ENCODE measurements at regions not wholly inside any gene's neighbourhood (a gene's known extent, or its start where the extent isn't known, plus 50 kb on each side); places are given as distances from the start of the nearest gene placed in this dataset.

GRCh38 chr18:40863801-40864200 lies 1091.2 kb upstream of the PIK3C3 start:
- no peak for DNase-seq

DNA sequence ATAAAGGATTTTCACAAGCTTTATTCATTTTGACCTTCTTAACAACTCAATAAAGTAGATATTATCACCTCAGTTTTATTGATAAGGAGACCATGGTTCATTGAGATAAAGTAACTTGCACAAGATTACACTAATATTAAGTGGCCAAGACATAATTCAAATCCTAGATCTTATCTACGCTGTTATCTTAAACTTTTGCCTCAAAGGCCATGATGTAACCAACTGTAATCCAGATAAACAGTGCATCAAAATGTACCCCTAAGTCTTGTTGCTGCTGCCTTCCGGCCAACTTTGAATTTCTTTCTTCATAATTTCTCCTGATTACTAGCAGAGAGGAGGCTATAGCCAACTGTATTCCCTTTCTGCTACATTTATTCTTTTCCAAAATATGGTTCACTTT lies 1094.8 kb upstream of the PIK3C3 start:
- DNase-seq, result no peak

DNA sequence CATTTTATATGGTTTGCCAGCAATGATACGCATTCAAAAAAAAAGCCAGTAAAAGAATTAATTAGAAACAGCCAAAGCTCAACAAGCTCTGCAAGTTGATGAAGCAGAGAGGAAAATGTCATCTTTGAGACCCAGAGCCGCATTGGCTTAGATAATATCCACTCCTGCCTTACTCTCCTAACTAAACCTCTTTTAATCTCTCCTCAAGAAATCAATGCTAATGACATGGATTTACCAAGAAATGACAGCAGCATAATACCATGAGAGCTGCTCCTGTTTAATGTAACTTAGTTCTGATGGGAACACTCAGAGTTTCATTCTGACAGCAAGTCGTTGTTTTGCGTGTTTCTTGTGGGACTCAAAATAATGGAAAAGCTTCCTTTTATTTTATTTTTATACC lies 1099.4 kb upstream of the PIK3C3 start:
- no peak for DNase-seq

GRCh38 chr18:40852406-40852805 lies 1102.6 kb upstream of the PIK3C3 start:
- no peak for DNase-seq

GRCh38 chr18:40851014-40851429 lies 1104.0 kb upstream of the PIK3C3 start:
- peak; percentile 28 for DNase-seq

DNA sequence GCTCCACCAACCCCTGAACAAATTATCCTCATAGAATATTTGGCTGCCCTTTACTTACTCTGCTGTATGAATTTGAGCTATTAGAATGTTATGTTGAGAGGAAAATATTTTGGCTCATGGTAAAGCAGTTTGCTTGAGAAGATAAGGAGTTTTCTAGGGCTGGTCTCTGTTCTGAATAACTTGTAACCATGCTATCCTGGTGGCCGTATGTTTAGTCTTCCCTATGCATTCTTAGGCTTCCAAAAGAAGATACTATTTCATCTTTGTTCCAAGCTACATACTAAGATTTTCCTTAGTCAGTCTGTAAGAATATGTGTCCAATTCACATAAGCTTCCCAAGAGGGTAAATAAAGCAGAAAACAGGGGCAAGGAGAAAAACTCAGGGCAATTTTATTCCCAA lies 1105.1 kb upstream of the PIK3C3 start:
- DNase-seq, result no peak

GRCh38 chr18:40841467-40841866 lies 1113.6 kb upstream of the PIK3C3 start:
- no peak for DNase-seq

DNA sequence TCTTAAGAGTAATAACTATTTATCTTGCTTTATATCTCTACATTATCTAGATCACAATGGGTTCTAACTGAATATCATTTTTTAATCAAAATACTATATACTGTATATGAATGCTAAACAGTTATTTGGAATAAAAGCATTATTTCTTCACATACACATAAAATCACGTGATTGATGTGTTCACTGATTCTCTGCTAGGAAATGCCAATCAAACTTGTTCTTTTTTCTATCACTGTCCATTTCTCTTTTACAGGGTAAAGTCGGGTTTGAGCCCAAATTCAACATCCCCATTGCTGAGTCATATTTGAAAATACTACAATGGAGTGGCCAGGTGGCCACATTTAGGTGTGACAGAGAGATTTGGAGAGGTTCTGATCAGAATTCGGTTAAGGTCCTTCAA lies 1114.0 kb upstream of the PIK3C3 start:
- DNase-seq, result no peak

DNA sequence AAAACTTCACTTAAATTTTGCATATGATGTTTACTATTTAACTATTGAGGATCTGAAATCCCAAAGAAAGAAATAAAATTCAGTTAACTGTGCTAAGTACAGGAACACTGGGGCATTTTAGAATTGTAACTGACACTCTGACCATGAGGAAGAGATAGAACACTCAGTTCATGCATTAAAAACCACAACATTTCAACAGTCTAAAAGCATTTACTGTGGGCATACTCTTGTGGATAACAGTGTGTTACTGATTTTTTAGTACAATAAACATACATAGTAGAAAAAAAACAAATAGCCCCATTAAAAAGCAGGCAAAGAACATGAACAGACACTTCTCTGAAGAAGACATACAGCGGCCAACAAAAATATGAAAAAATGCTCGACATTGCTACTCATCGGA lies 1122.7 kb upstream of the PIK3C3 start:
- no peak for DNase-seq

GRCh38 chr18:40824291-40824690 lies 1130.7 kb upstream of the PIK3C3 start:
- no peak for DNase-seq

DNA sequence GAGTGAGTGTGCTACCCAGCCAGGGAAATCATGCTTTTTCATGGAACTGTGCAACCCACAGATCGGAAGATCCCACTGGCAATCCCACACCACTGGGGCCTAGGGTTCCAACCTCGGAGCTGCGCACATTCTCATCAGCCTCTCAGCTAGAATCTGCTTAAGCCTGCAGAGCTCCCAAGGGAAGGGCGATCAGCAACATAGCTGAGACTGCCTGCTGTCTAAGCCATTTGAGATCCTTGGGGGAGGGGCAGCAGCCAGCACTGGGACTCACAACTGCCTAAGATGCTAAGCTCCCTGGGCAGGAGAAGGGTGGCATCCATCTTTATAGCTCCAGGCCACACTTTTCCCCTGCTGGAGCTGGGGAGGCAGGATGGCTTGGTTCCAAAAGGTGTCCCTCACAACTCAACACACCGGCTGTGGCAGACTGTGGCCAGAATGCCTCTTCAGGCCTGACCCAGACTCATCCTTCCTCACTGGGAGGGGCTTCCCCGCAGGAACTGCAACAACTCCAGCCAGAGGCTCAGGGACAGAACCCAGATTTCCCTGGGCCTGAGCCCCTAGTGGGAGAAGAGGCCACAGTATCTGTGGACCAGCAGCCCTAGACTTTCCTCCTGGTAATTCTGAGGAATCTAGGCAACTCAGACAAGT lies 1133.3 kb upstream of the PIK3C3 start:
- no peak for DNase-seq

GRCh38 chr18:40812981-40813515 lies 1142.0 kb upstream of the PIK3C3 start:
- DNase-seq, result no peak

DNA sequence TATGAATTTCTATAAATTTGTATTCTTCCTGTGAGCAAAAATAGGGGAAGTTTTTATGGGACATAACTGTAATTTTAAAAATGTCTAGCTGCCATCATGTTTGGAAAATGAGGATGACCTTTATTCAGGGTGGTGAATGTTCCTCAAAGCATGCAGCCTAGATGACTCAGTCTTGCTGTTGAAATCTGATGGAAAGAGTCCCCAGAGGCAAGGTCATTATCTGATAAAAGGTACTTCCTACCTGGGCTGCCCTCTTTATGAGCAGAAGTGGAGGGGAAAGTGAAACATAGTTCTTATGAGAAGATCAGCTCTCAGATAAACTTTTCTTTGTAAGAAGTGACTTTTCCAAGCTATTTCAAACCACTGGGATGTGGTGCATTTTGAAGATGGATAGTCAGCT lies 1144.7 kb upstream of the PIK3C3 start:
- no peak for DNase-seq

DNA sequence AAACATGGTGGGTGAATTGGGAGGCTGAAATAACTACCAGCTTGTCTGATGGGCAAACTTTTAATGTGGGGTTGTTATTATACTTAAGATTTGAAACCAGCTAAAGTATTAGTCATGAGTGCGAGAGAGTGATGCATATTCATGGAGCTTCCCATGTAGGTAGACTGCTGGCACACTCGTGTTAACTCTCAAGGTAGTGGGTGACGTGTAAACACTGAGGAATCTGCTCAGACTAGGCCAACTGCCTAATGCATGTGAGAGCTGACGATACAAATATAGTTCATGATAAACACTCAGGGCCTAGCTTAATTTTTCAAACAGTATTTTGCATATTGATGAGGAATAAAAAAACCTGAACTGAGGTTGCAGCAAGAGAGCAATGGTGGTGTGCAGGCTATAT lies 1165.7 kb upstream of the PIK3C3 start:
- DNase-seq, result no peak

DNA sequence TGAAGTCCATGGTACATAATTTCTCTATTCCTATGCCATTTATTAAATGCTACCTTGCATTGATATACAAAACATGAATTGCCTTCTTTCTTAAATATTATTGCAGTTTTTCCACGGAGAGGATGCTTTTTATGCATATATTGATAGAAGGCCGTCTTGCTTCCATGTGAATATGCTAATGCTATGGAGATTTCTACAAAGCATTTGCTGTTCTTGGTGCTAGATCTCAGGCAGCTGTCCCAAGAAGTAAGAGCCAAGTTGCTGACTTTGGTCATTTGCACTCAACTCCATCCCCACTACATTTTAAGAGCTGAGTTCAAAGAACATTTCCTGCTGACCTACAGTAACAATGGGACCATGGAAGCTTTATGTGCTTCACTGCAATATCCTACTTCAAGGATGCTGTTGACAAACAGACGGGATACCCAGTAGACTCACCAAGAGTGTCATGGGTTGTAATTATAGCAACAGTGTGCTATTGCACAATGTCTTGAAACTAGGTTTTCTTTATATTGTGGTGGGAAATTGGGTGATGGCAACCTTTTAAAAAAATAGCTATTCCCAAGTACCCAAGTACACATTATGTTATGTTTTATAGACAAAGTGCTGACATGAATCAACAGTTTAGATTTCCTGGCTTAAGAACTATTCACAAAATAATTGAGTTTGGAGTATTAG lies 1172.4 kb upstream of the PIK3C3 start:
- no peak for DNase-seq

GRCh38 chr18:40769786-40770185 lies 1185.2 kb upstream of the PIK3C3 start:
- no peak for DNase-seq

GRCh38 chr18:40760251-40760650 lies 1194.8 kb upstream of the PIK3C3 start:
- DNase-seq, result no peak

- no peak for DNase-seq
Measured at GRCh38 chr18:40754477-40754876, 1200.6 kb upstream of the PIK3C3 start.

DNA sequence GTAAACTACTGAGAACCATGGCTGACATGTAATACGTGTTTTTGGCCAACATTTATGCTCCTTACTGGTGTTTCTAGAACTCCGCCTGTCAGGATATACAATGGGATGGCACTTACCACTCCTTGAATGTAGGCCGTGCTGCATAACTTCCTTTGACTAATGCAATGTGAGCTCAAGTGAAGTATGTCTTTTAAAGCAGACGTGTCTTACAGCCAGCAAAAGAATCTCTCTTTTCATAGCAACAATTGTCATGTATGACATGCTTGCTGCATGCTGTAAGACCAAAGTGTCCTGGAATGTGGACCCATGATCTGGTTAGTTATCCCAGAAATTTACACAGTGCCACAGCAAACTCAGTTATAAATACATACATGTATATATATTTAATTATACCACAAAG lies 1202.7 kb upstream of the PIK3C3 start:
- no peak for DNase-seq

DNA sequence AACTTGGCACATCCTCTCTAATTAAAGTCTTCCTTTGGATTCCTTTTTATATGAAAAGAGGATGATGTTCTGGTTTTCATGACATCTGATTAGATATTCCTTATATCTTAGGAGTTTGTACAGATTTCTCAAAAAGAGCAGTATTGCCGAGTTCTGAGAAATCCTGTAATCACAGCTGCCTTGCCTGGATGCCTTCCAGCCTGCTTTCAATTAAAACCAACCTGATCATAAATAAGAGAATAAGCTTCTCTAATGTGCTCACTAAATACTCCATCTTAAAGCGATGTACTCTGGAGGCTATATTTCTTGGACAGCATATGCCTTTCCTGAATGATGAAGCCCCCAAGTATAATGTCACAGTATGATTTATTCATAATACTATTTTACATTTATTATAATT lies 1203.8 kb upstream of the PIK3C3 start:
- no peak for DNase-seq

GRCh38 chr18:40739029-40739428 lies 1216.0 kb upstream of the PIK3C3 start:
- no peak for DNase-seq

GRCh38 chr18:40738321-40738880 lies 1216.6 kb upstream of the PIK3C3 start:
- DNase-seq, result no peak

- no peak for DNase-seq
Measured at GRCh38 chr18:40708726-40709125, 1246.3 kb upstream of the PIK3C3 start.

GRCh38 chr18:40707797-40708196 lies 1247.2 kb upstream of the PIK3C3 start:
- DNase-seq, result no peak
